ENCODE measurements at regions not wholly inside any gene's neighbourhood (a gene's known extent, or its start where the extent isn't known, plus 50 kb on each side); places are given as distances from the start of the nearest gene placed in this dataset.

GRCh38 chr6:113281014-113281413 is 576.1 kb upstream of the MARCKS start:
- POLR2A ChIA-PET, result no interaction called here

More at GRCh38 chr6:113281014-113281413, 576.1 kb upstream of the MARCKS start:
- H3K79me2 ChIP-seq (ENCODE audit: insufficient read depth, low read length), result no peaks in the 10 kb centered on the region
- no peaks in the 10 kb centered on the region for H3K9me2 ChIP-seq (ENCODE audit: insufficient read depth)
- H3K9me3 ChIP-seq (ENCODE audit: control insufficient read depth in 1 of 2, insufficient read depth in 1 of 2, low read depth in 1 of 2, low read length in 2 of 2), result no peaks in the 10 kb centered on the region
- H3K4me2 ChIP-seq (ENCODE audit: low read length), result no peak overlapping the region
- RAD21 ChIA-PET (ENCODE audit: low non-redundant PET in 1 of 2, low total read pairs in 2 of 2, uncharacterized antibody in 2 of 2, unreplicated experiment in 2 of 2), result no interaction called here
- peak overlapping the region; percentile 12 for H2AFZ ChIP-seq (ENCODE audit: low read depth, low read length, poor library complexity, severe bottlenecking)
- no peak overlapping the region for H3K9ac ChIP-seq (ENCODE audit: low read length)
- no peak for ATAC-seq
- no peaks in the 10 kb centered on the region for H3K27me3 ChIP-seq (ENCODE audit: insufficient read depth, low read length)
- no TSS peak for BruUV-seq (replicated peaks)
- no peak for TF ChIP-seq FOSL1 (IDR thresholded peaks at IDR 0.05; ENCODE audit: low read depth)
- TF ChIP-seq ELF1 (IDR thresholded peaks at IDR 0.05; ENCODE audit: borderline replicate concordance, low read depth), result no peak
- no peak for TF ChIP-seq CTCF (IDR thresholded peaks at IDR 0.05 in 2 of 3, conservative IDR thresholded peaks at IDR 0.05 in 1 of 3; ENCODE audit: borderline replicate concordance in 1 of 3, insufficient read depth in 1 of 3, low read depth in 2 of 3, low read length in 2 of 3)
- no peak for TF ChIP-seq REST (IDR thresholded peaks at IDR 0.05; ENCODE audit: low read depth)
- TF ChIP-seq SP1 (IDR thresholded peaks at IDR 0.05; ENCODE audit: low read depth), result no peak
- no peak for TF ChIP-seq ZFX (IDR thresholded peaks at IDR 0.05)
- TF ChIP-seq SRF (IDR thresholded peaks at IDR 0.05; ENCODE audit: low read depth), result no peak
- no peak for TF ChIP-seq TCF7L2 (IDR thresholded peaks at IDR 0.05; ENCODE audit: borderline replicate concordance, extremely low read depth, insufficient read depth, insufficient read length)
- TF ChIP-seq YY1 (IDR thresholded peaks at IDR 0.05; ENCODE audit: extremely low read depth, insufficient replicate concordance, low read depth, low read length), result no peak
- TF ChIP-seq CEBPB (IDR thresholded peaks at IDR 0.05; ENCODE audit: low read depth), result no peak
- TF ChIP-seq EGR1 (IDR thresholded peaks at IDR 0.05; ENCODE audit: low read depth), result no peak
- TF ChIP-seq POLR2AphosphoS5 (IDR thresholded peaks at IDR 0.05; ENCODE audit: low read depth, low read length), result no peak
- no peak for TF ChIP-seq ZNF274 (IDR thresholded peaks at IDR 0.05; ENCODE audit: low read depth, low read length)
- no peak for TF ChIP-seq JUND (IDR thresholded peaks at IDR 0.05)
- no peak for TF ChIP-seq EZH2phosphoT487 (IDR thresholded peaks at IDR 0.05; ENCODE audit: borderline replicate concordance)
- TF ChIP-seq MAX (IDR thresholded peaks at IDR 0.05), result no peak
- TF ChIP-seq RAD21 (IDR thresholded peaks at IDR 0.05; ENCODE audit: low read depth), result no peak
- TF ChIP-seq POLR2A (IDR thresholded peaks at IDR 0.05; ENCODE audit: borderline replicate concordance, extremely low read depth, insufficient read depth, insufficient read length), result no peak
- DNase-seq (ENCODE audit: low read depth, low spot score), result no peak
- no peaks in the 10 kb centered on the region for H3K36me3 ChIP-seq (ENCODE audit: control insufficient read depth in 1 of 2, insufficient read depth in 2 of 2, low read length in 2 of 2)
- H3K4me3 ChIP-seq (replicated peaks in 1 of 2; ENCODE audit: low read depth in 1 of 2, low read length in 2 of 2), result no peak overlapping the region
- CTCF ChIA-PET, result no interaction called here
- no peaks in the 10 kb centered on the region for H3K4me1 ChIP-seq (ENCODE audit: control insufficient read depth in 1 of 2, insufficient read depth in 2 of 2, low read length in 2 of 2)
- intact Hi-C loops (cut with micrococcal nuclease), result no loop called here
- H3K27ac ChIP-seq (ENCODE audit: low read depth, low read length), result no peak overlapping the region
- H4K20me1 ChIP-seq (ENCODE audit: insufficient read depth), result no peaks in the 10 kb centered on the region
